ENCODE measurements at regions not wholly inside any gene's neighbourhood (a gene's known extent, or its start where the extent isn't known, plus 50 kb on each side); places are given as distances from the start of the nearest gene placed in this dataset.

DNA sequence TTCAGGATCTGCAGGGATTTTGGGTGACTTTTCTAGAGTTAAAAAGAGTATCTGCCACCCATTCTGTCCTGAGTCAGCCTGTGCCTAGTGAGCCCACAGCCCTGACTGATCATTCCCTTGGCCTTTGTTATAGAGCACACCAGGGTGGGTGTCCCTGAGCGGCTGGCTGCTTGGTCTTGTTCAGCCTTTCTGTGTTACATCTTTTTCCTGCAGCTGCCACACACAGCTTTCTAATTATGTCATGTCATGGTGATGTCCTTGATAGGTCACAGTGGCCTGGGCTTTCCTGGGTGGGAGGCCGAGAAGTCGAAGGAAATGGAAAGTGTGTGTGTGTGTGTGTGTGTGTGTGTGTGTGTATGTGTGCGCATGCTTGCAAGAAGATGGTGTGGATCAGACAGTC, 293.2 kb upstream of the CRY1 start:
- H3K27me3 Mint-ChIP-seq (ENCODE audit: low read depth), result no peaks in the 10 kb centered on the region
- intact Hi-C loops (cut with micrococcal nuclease), result no loop called here
- H3K9me3 Mint-ChIP-seq, result peaks cover 9% of the 10 kb centered on the region
- CTCF ChIA-PET, result interaction anchor here (1.9 kb wide), 1 partner anchor 16 kb away, joined by 9 read pairs; no protein-coding TSS in a partner anchor
- peaks cover 9% of the 10 kb centered on the region for H3K36me3 Mint-ChIP-seq (ENCODE audit: low read depth)
- H3K4me3 Mint-ChIP-seq, result no peak overlapping the region
- DNase-seq, result peak; percentile 32
- H3K4me1 Mint-ChIP-seq (ENCODE audit: low read depth), result peaks cover 45% of the 10 kb centered on the region
- no peak overlapping the region for H3K27ac Mint-ChIP-seq

DNA sequence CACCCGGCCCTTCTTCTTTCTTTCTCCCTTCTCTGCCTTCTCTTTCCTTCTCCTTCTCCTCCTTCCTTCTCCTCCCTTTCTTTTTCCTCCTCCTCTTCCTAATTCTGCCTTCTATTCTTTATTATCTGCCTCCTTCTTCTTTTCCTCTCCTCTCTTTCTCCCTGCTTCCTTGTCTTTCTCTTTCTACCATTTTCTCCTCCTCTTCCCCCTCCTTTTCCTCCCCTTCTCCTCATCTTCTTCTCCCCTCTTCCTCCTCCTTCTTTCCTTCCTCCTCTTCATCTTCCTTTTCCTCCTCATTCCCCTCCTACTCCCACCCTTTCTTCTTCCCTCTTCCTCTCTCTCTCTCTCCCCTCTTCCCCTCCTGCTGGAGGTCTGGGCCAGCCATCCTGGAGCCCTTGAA, 294.9 kb upstream of the CRY1 start:
- no peak overlapping the region for H3K27ac Mint-ChIP-seq
- CTCF ChIA-PET, result no interaction called here
- H3K36me3 Mint-ChIP-seq (ENCODE audit: low read depth), result peaks cover 9% of the 10 kb centered on the region
- H3K4me3 Mint-ChIP-seq, result no peak overlapping the region
- DNase-seq, result no peak
- H3K4me1 Mint-ChIP-seq (ENCODE audit: low read depth), result peaks cover 62% of the 10 kb centered on the region
- peaks cover 9% of the 10 kb centered on the region for H3K9me3 Mint-ChIP-seq
- H3K27me3 Mint-ChIP-seq (ENCODE audit: low read depth), result no peaks in the 10 kb centered on the region
- intact Hi-C loops (cut with micrococcal nuclease), result no loop called here

GRCh38 chr12:107390414-107390813, 295.2 kb upstream of the PWP1 start:
- intact Hi-C loops (cut with micrococcal nuclease), result no loop called here
- Mint-ChIP-seq H3K4me3 (no peak overlapping the region), H3K36me3 (ENCODE audit: low read depth) (peaks cover 9% of the 10 kb centered on the region), H3K27me3 (ENCODE audit: low read depth) (no peaks in the 10 kb centered on the region), H3K9me3 (peaks cover 9% of the 10 kb centered on the region), H3K27ac (no peak overlapping the region), H3K4me1 (ENCODE audit: low read depth) (peaks cover 74% of the 10 kb centered on the region)
- CTCF ChIA-PET, result interaction anchor here (1.4 kb wide), 1 partner anchor 14 kb away, joined by 5 read pairs; no protein-coding TSS in a partner anchor
- DNase-seq, result no peak

- Mint-ChIP-seq H3K27me3 (ENCODE audit: low read depth) (no peaks in the 10 kb centered on the region), H3K4me1 (ENCODE audit: low read depth) (peaks cover 67% of the 10 kb centered on the region), H3K9me3 (peaks cover 9% of the 10 kb centered on the region), H3K27ac (no peak overlapping the region), H3K36me3 (ENCODE audit: low read depth) (peaks cover 9% of the 10 kb centered on the region), H3K4me3 (no peak overlapping the region)
- peak; percentile 61 for DNase-seq
- intact Hi-C loops (cut with micrococcal nuclease), result loop anchor here (2.0 kb wide), 2 partner anchors 24 to 64 kb away; no protein-coding TSS in a partner anchor
- CTCF ChIA-PET, result no interaction called here
Measured at GRCh38 chr12:107393043-107393717, 292.4 kb upstream of the PWP1 start.

DNA sequence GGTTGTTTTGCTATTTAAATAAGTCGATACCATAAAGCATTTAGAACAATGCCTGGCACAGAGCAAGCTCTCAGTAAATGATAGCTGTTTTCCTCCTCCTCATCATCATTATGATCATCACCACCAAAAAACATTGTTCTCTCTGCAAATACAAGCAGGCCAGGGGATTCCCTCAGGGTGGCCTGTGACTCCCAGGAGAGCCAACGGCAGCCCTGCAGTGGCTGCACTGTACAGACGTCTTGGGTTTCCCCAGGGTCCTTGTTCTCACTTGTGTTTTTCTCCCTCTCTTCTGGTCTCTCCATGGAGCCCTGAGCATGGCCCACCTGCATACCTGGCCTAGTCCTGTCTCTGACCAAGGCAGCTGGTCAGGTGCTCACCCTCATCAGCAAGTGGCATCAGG, 290.9 kb upstream of the PWP1 start:
- intact Hi-C loops (cut with micrococcal nuclease), result no loop called here
- Mint-ChIP-seq H3K36me3 (ENCODE audit: low read depth) (peaks cover 2% of the 10 kb centered on the region), H3K4me1 (ENCODE audit: low read depth) (peaks cover 52% of the 10 kb centered on the region), H3K27me3 (ENCODE audit: low read depth) (no peaks in the 10 kb centered on the region), H3K27ac (no peak overlapping the region), H3K9me3 (peaks cover 3% of the 10 kb centered on the region), H3K4me3 (no peak overlapping the region)
- no peak for DNase-seq
- CTCF ChIA-PET, result interaction anchor here (0.6 to 1.2 kb wide), 3 partner anchors 8 to 346 kb away, joined by 3 to 5 read pairs (median 4); no protein-coding TSS in a partner anchor

- CTCF ChIA-PET, result no interaction called here
- no peak for DNase-seq
- Mint-ChIP-seq H3K27ac (no peak overlapping the region), H3K9me3 (no peaks in the 10 kb centered on the region), H3K36me3 (ENCODE audit: low read depth) (no peaks in the 10 kb centered on the region), H3K27me3 (ENCODE audit: low read depth) (no peaks in the 10 kb centered on the region), H3K4me1 (ENCODE audit: low read depth) (peaks cover 44% of the 10 kb centered on the region), H3K4me3 (no peak overlapping the region)
- intact Hi-C loops (cut with micrococcal nuclease), result no loop called here
Measured at GRCh38 chr12:107395817-107396216, 289.8 kb upstream of the PWP1 start.

GRCh38 chr12:107396991-107397390, 288.6 kb upstream of the PWP1 start:
- intact Hi-C loops (cut with micrococcal nuclease), result no loop called here
- H3K4me1 Mint-ChIP-seq (ENCODE audit: low read depth), result peaks cover 34% of the 10 kb centered on the region
- DNase-seq, result no peak
- no peak overlapping the region for H3K4me3 Mint-ChIP-seq
- H3K27me3 Mint-ChIP-seq (ENCODE audit: low read depth), result no peaks in the 10 kb centered on the region
- no peaks in the 10 kb centered on the region for H3K36me3 Mint-ChIP-seq (ENCODE audit: low read depth)
- H3K27ac Mint-ChIP-seq, result no peak overlapping the region
- no peaks in the 10 kb centered on the region for H3K9me3 Mint-ChIP-seq
- CTCF ChIA-PET, result no interaction called here

GRCh38 chr12:107397890-107398500, 287.6 kb upstream of the PWP1 start:
- intact Hi-C loops (cut with micrococcal nuclease), result no loop called here
- H3K36me3 Mint-ChIP-seq (ENCODE audit: low read depth), result no peaks in the 10 kb centered on the region
- no peak overlapping the region for H3K27ac Mint-ChIP-seq
- no peaks in the 10 kb centered on the region for H3K9me3 Mint-ChIP-seq
- no peak overlapping the region for H3K4me3 Mint-ChIP-seq
- CTCF ChIA-PET, result no interaction called here
- peaks cover 30% of the 10 kb centered on the region for H3K4me1 Mint-ChIP-seq (ENCODE audit: low read depth)
- DNase-seq, result no peak
- H3K27me3 Mint-ChIP-seq (ENCODE audit: low read depth), result no peaks in the 10 kb centered on the region

GRCh38 chr12:107399046-107399445, 286.6 kb upstream of the PWP1 start:
- H3K4me1 Mint-ChIP-seq (ENCODE audit: low read depth), result peaks cover 20% of the 10 kb centered on the region
- no peaks in the 10 kb centered on the region for H3K27me3 Mint-ChIP-seq (ENCODE audit: low read depth)
- no peak overlapping the region for H3K4me3 Mint-ChIP-seq
- intact Hi-C loops (cut with micrococcal nuclease), result no loop called here
- H3K9me3 Mint-ChIP-seq, result no peaks in the 10 kb centered on the region
- CTCF ChIA-PET, result interaction anchor here (1.2 to 1.4 kb wide), 3 partner anchors 78 to 267 kb away, joined by 3 to 6 read pairs (median 5); a partner anchor contains a TSS
- no peak overlapping the region for H3K27ac Mint-ChIP-seq
- DNase-seq, result no peak
- no peaks in the 10 kb centered on the region for H3K36me3 Mint-ChIP-seq (ENCODE audit: low read depth)

- H3K4me3 Mint-ChIP-seq, result no peak overlapping the region
- no peak for DNase-seq
- peaks cover 16% of the 10 kb centered on the region for H3K4me1 Mint-ChIP-seq (ENCODE audit: low read depth)
- intact Hi-C loops (cut with micrococcal nuclease), result loop anchor here (5.0 kb wide), 1 partner anchor 179 kb away; no protein-coding TSS in a partner anchor
- CTCF ChIA-PET, result interaction anchor here (1.2 to 8.8 kb wide), 8 partner anchors 28 to 269 kb away, joined by 4 to 90 read pairs (median 22); a partner anchor contains a TSS
- no peaks in the 10 kb centered on the region for H3K9me3 Mint-ChIP-seq
- no peaks in the 10 kb centered on the region for H3K27me3 Mint-ChIP-seq (ENCODE audit: low read depth)
- no peaks in the 10 kb centered on the region for H3K36me3 Mint-ChIP-seq (ENCODE audit: low read depth)
- H3K27ac Mint-ChIP-seq, result no peak overlapping the region
Measured at GRCh38 chr12:107400686-107401447, 284.7 kb upstream of the PWP1 start.

- H3K27ac Mint-ChIP-seq, result no peak overlapping the region
- H3K4me3 Mint-ChIP-seq, result no peak overlapping the region
- intact Hi-C loops (cut with micrococcal nuclease), result loop anchor here (1.0 to 5.0 kb wide), 4 partner anchors 30 to 270 kb away; a partner anchor contains a TSS
- no peaks in the 10 kb centered on the region for H3K27me3 Mint-ChIP-seq (ENCODE audit: low read depth)
- H3K9me3 Mint-ChIP-seq, result no peaks in the 10 kb centered on the region
- peaks cover 14% of the 10 kb centered on the region for H3K4me1 Mint-ChIP-seq (ENCODE audit: low read depth)
- no peaks in the 10 kb centered on the region for H3K36me3 Mint-ChIP-seq (ENCODE audit: low read depth)
- peak; percentile 85 for DNase-seq
- CTCF ChIA-PET, result interaction anchor here (0.7 to 8.8 kb wide), 29 partner anchors 8 to 270 kb away, joined by 3 to 90 read pairs (median 4); a partner anchor contains a TSS
Measured at GRCh38 chr12:107402041-107403022, 283.3 kb upstream of the PWP1 start.

Data from activated naive CD4-positive, alpha-beta T cell treated with anti-CD3 and anti-CD28 coated beads for 36 hours (primary cell).